Suprapubic skin (tissue), 3 donors: ENCODE measurements at regions not wholly inside any gene's neighbourhood (a gene's known extent, or its start where the extent isn't known, plus 50 kb on each side); places are given as distances from the start of the nearest gene placed in this dataset.

ENCODE experiments used
- CTCF ChIP-seq, 2 donors: fragments of 200-600 bp in 1 of 2; fragments of 450-650 bp in 1 of 2; sonication (generic) in 1 of 2; IDR thresholded peaks; one replicate each; pipeline ENCODE4 v1.5.1; 2016 to 2019; ENCODE audit warnings: antibody characterized with exemption in 2 of 2, mild to moderate bottlenecking in 1 of 2, moderate library complexity in 1 of 2
- POLR2AphosphoS5 ChIP-seq, 3 donors: sonication (generic); formaldehyde crosslinking; IDR thresholded peaks; one replicate each; pipeline ENCODE4 v1.6.1; 2017; ENCODE audit warnings: antibody characterized with exemption in 3 of 3

- TF ChIP-seq CTCF (IDR thresholded peaks at IDR 0.05): no peak
- no peak for TF ChIP-seq POLR2AphosphoS5 (IDR thresholded peaks at IDR 0.05)
Measured at GRCh38 chr13:88329066-88329465, 657.9 kb downstream of the SLITRK5 start.
